ENCODE measurements at regions not wholly inside any gene's neighbourhood (a gene's known extent, or its start where the extent isn't known, plus 50 kb on each side); places are given as distances from the start of the nearest gene placed in this dataset.

- DNase-seq, result no peak
These were observed 285.1 kb downstream of the RBM43 start for GRCh38 chr2:150976604-150977003.

DNA sequence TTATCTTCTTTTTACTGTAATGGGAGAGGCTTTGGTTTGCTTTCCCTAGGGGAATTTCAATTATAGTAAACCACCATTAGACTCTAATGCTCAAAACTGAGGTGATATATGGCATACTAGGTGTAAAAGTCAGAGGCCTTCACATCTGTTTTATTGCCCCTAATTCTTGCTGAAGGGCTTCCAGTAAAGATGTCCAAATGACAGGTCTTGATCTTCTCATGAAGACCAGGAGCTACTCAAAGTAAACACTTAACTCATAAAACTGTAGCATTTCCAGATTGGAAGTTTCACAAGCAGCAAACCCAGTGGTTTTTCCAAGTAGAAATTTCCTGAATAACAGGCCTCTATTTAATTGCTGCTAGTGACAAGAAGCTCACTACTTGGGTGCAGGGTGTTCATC is 286.8 kb downstream of the RBM43 start:
- no peak for DNase-seq

DNA sequence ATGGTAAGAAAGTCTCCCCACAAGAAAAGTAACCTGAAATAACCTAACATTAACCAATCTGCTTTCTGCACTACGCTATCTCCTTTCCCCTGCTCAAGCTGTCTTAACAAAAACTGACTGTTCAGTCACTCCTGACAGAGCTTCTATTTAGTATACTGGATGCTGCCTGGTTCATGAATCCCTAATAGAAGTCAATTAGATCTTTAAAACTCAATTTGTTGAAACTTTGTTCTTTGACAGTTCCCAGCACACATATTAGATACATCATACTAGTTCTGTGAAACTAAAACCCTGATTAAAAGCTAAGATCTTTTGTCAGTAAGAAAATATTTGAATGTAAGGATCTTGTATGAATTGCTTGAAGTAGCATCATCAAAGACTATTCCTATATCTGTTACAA is 287.4 kb downstream of the RBM43 start:
- no peak for DNase-seq

DNA sequence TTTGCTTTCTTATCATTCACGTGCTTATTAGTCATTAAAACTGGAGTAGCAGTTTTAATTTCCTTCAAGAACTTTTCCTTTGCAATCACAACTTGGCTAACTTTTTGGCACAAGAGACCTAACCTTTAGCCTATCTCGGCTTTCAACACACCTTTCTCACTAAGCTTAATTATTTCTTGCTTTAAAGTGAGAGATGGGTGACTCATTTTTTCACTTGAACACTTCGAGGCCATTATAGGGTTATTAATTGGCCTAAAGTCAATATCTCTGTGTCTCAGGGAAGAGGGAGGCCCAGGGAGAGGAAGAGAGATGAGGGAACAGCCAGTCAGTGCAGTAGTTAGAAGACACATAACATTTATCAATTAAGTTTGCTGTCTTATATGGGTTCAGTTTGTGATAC is 289.8 kb downstream of the RBM43 start:
- DNase-seq, result no peak

- DNase-seq, result no peak
These were observed 298.3 kb downstream of the RBM43 start for GRCh38 chr2:150963336-150963735.

- no peak for DNase-seq
These were observed 306.4 kb downstream of the RBM43 start for GRCh38 chr2:150955231-150955630.

- no peak for DNase-seq
These were observed 314.8 kb downstream of the RBM43 start for GRCh38 chr2:150946831-150947230.

DNA sequence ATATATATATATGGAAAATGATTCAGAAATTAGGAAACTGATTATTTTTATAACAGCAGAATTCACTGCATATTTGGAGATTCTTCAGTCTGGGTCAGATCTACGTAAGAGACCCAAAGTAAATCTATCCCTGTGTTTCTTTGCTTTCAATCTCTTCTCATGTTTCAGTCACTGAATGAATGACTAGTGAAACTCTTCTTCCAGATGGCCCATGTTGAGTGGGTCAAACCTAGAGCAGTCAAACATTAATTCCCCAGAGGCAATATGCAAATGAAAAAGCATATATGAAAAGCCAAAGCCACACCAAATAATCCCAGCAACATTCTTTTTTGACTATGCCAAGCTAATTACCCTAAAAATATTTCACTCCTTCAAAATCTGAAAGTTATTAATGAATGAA is 317.3 kb downstream of the RBM43 start:
- no peak for DNase-seq

- DNase-seq, result no peak
These were observed 322.6 kb downstream of the RBM43 start for GRCh38 chr2:150939087-150939486.

DNA sequence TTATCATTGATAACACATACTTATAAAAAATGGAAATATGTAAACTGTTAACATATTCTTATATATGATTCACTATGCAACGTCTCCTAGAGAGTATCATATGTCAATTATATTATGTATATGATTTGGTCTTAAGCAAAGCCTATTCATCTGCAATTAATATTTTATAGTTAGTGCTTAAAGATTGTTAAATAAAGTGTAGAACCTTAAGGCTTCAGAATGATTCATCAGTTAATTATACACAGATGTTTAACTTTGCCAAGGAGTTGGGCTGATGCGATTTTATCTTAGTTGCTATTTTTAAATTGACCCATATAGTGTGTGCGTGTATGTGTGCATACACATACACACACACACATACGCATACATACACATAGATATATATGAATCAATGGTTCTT is 323.1 kb downstream of the RBM43 start:
- no peak for DNase-seq

DNA sequence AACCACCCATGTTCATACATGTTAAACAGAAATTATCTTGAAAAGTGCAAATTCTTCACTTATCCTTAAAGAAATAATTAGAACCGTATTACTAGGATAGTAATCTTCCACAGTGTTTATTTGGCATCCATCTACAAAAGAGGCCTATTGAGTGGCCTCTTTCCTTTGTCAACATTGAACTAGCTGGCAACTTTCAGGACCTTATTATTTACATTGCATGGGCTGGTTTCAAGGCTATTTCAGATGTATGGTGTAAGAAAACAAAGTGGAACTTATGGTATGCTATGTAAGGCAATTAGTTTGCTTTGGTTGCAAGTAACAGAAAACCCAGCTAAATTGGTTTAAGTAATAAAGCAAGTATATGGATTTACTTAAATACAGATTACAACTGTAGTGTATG is 324.6 kb downstream of the RBM43 start:
- no peak for DNase-seq

DNA sequence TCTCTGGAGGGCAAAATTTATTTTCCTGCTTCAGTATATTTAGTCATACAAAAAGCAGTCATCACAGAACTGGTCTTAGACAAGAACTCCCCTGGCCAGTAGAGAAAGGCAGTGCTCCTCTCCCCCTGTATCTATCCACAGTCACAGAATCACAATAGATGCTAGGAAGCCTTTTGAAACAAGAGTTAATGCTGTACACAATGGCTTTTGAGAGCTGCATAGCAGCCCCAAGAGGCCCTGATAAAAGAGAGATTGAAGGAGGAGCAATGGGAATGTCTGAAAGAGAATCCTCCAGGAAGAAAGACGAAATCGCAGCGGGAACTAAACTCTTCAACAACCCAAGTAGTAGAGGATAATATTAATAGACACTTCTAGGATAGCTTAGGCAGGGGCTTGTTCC is 330.2 kb downstream of the RBM43 start:
- no peak for DNase-seq

- no peak for DNase-seq
These were observed 336.1 kb downstream of the RBM43 start for GRCh38 chr2:150925611-150926010.

- no peak for DNase-seq
These were observed 336.8 kb downstream of the RBM43 start for GRCh38 chr2:150924878-150925277.

- no peak for DNase-seq
These were observed 341.8 kb downstream of the RBM43 start for GRCh38 chr2:150919901-150920300.

- DNase-seq, result no peak
These were observed 343.5 kb downstream of the RBM43 start for GRCh38 chr2:150917961-150918713.

- DNase-seq, result no peak
These were observed 344.9 kb downstream of the RBM43 start for GRCh38 chr2:150916467-150917396.

DNA sequence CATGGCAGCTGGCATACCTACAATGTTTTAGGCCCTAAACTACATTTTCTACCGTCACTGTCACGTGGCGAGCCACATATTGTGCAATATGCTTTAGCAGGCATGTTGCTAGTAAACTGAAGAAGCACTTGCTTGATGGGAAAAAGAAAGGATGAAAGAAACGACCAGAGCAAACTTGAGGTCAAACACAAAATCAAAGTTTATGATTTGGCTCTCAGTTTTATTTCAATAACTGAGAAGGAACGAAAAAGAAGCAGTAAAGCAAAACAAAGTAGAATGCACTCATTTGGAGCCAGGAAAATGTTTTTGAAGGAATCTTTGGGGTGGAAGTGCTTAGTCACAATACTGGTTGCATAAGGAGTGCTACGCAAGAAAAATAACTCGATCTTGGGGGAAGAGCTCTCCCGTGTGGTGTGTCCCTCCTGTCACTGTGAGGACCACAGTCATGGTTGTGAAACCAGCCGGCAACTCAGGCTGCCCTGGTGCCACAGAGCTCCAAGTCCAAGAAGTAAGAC is 349.8 kb downstream of the RBM43 start:
- no peak for DNase-seq

GRCh38 chr2:150909613-150910012 is 352.1 kb downstream of the RBM43 start:
- DNase-seq, result no peak

- no peak for DNase-seq
These were observed 352.6 kb downstream of the RBM43 start for GRCh38 chr2:150909090-150909489.

GRCh38 chr2:150907466-150907865 is 354.2 kb downstream of the RBM43 start:
- DNase-seq, result no peak

DNA sequence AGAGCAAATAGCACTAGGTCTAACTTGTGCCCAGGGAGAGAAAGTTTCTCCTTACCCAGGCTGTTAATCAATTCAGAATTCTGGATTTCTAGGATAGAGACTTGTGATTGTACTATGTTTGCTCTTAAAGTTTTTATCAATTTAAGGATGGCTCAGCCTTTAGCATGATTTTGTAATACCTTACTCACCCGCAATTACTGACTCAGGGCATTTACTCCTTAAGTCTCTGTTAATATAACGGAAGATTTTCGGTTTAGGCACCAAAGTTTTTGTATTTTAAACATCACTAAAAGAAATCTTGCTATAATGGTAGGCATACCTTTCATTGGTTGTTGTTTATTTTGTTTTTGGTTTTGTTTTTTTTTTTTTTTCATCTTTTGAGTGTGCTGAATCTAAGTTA is 358.2 kb downstream of the RBM43 start:
- no peak for DNase-seq

- no peak for DNase-seq
These were observed 358.6 kb downstream of the RBM43 start for GRCh38 chr2:150903055-150903454.

DNA sequence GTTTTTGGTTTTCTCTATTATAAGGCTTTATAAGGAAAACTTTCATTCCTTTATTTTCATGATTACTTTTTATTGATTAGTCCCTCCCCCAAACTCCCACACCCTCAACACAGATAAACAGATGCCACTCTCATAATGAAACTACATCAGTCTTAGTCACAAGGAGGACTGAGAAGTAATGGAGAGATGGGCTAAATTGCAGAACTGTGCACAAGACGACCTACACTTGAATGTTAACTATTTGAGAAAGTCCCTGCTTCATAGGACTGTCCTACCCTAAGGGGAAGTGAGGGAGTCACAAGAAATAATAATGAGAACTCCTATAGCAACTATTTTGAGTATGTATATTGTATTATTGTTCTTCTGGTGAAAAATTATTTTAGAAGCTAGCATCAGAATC is 360.8 kb downstream of the RBM43 start:
- no peak for DNase-seq

Data from right kidney (tissue), 1 donor.